PC-9 (cell line): ENCODE measurements at regions not wholly inside any gene's neighbourhood (a gene's known extent, or its start where the extent isn't known, plus 50 kb on each side); places are given as distances from the start of the nearest gene placed in this dataset.
A peak's percentile ranks its signal among the peaks of the same experiment; 100 is the strongest.

Experiments used
- CTCF ChIP-seq: fragments of 200-600 bp; sonication (generic); conservative IDR thresholded peaks from 2 replicates; pipeline ENCODE4 v1.6.1; 2017; ENCODE audit warnings: mixed run types, antibody characterized with exemption, mild to moderate bottlenecking, moderate library complexity
- EZH2 ChIP-seq: fragments of 200-600 bp; sonication (generic); IDR thresholded peaks from 2 replicates; pipeline ENCODE4 v1.8.0; 2017; ENCODE audit warnings: antibody characterized with exemption, low read depth

- TF ChIP-seq CTCF (peak; percentile 23; the same call in 1 of the 2 replicates), EZH2 (no peak)
These were observed 239.1 kb upstream of the ARID2 start for GRCh38 chr12:45490232-45490881.
